Sigmoid colon (tissue), 6 donors: ENCODE measurements at regions not wholly inside any gene's neighbourhood (a gene's known extent, or its start where the extent isn't known, plus 50 kb on each side); places are given as distances from the start of the nearest gene placed in this dataset.
A peak's percentile ranks its signal among the peaks of the same experiment; 100 is the strongest.

Experiments used
- DNase-seq: peaks from one replicate; pipeline ENCODE4 v3.0.0-alpha.2; 2019
- H3K27ac ChIP-seq, 4 donors: fragments of 200-600 bp; sonication (generic); one replicate each; pipeline ENCODE4 v1.5.1; 2016 to 2019; ENCODE audit warnings: mild to moderate bottlenecking in 1 of 4
- H3K27me3 ChIP-seq, 3 donors: fragments of 200-600 bp; sonication (generic); one replicate each; pipeline ENCODE4 v1.5.1; 2019; ENCODE audit warnings: mild to moderate bottlenecking in 1 of 3
- H3K36me3 ChIP-seq, 4 donors: fragments of 200-600 bp; sonication (generic); one replicate each; pipeline ENCODE4 v1.5.1; 2016 to 2019
- H3K4me1 ChIP-seq, 4 donors: fragments of 200-600 bp; sonication (generic); one replicate each; pipeline ENCODE4 v1.5.1; 2017 to 2019
- H3K4me3 ChIP-seq, 4 donors: fragments of 200-600 bp; sonication (generic); one replicate each; pipeline ENCODE4 v1.5.1; 2017 to 2019; ENCODE audit warnings: mild to moderate bottlenecking in 2 of 4, moderate library complexity in 1 of 4
- H3K9me3 ChIP-seq, 4 donors: fragments of 200-600 bp in 3 of 4; sonication (generic) in 3 of 4; one replicate each; pipeline versions ENCODE4 v1.5.1 to v1.6.1; 2013 to 2019
- EP300 ChIP-seq, 4 donors: sonication (generic); formaldehyde crosslinking; IDR thresholded peaks; one replicate each; pipeline ENCODE4 v1.6.1; 2017; ENCODE audit warnings: antibody characterized with exemption in 4 of 4
- POLR2A ChIP-seq, 2 donors: fragments of 450-650 bp; IDR thresholded peaks; one replicate each; pipeline ENCODE4 v1.6.1; 2016; ENCODE audit warnings: antibody characterized with exemption in 2 of 2, mild to moderate bottlenecking in 2 of 2, moderate library complexity in 2 of 2
- POLR2AphosphoS5 ChIP-seq, 4 donors: sonication (generic); formaldehyde crosslinking; IDR thresholded peaks; one replicate each; pipeline ENCODE4 v1.6.1; 2017; ENCODE audit warnings: antibody characterized with exemption in 4 of 4
- WGBS, 2 donors: extraction: QIAGEN DNeasy Blood & Tissue Kit; methylation state at CpG; one replicate each; pipeline ENCODE4 v1.1.7; 2013; 5-methylcytosine and 5-hydroxymethylcytosine counted together
- intact Hi-C: fragments of 100-400 bp; cut with DNase I; formaldehyde crosslinking; loops from one replicate; pipeline ENCODE4 v1.15.1; 2023
- TF ChIP-seq, protein P1 (sequence below), 4 experiments: fragments of 450-650 bp in 3 of 4; fragments of 200-600 bp in 1 of 4; IDR thresholded peaks; one replicate each; pipeline ENCODE4 v1.5.1; 2016 to 2019; ENCODE audit warnings: antibody characterized with exemption in 4 of 4, mild to moderate bottlenecking in 3 of 4, moderate library complexity in 2 of 4
- donor health status: healthy with polysubstance abuse.
- donor health status: healthy.

DNA sequence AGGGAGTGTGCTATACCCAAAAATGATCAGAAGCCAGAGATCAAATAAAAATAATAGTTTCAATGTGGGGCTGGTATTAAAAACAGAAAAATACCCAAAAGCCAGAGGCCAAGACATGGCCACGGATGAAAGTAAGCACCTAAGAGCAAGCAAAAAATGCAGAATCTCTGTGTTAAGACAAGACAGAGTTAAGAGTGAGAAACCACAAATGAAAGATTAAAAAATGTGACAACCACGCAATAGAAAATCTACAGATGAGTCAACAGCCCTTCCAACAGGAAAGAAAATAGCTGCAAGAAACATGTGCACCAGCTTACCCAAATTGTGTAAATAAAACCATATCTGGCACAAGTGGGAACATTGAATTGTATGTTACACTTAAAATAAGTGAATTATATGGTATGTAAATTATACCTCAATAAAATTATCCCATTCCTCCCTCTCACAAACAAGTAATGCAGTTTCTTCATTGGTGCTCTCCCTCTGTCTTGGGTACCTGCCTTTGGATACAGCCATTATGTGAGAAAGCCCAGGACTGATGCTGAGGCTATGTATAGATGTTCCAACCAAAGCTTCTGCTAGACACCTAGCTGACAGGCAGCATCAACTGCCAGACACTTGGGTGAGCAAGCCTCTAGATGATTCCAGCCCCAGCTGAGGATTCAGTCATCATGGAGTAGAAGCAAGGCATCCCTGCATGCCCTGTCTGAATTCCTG is 55.3 kb upstream of the UFL1 start:
- no peak for TF ChIP-seq EP300 (IDR thresholded peaks at IDR 0.05)
- no peak for TF ChIP-seq POLR2A (IDR thresholded peaks at IDR 0.05)
- no peak for DNase-seq
- no peaks in the 10 kb centered on the region for H3K4me1 ChIP-seq
- intact Hi-C loops: no loop called here
- H3K4me3 ChIP-seq: no peak overlapping the region
- peaks cover 0 to 3% (median 0%) of the 10 kb centered on the region in 3 donors for H3K27me3 ChIP-seq
- no peaks in the 10 kb centered on the region for H3K36me3 ChIP-seq
- H3K9me3 ChIP-seq: no peaks in the 10 kb centered on the region
- 72 to 76% methylated on average over 2 of the region's 2 CpGs for WGBS, 2 donors
- H3K27ac ChIP-seq: no peak overlapping the region

DNA sequence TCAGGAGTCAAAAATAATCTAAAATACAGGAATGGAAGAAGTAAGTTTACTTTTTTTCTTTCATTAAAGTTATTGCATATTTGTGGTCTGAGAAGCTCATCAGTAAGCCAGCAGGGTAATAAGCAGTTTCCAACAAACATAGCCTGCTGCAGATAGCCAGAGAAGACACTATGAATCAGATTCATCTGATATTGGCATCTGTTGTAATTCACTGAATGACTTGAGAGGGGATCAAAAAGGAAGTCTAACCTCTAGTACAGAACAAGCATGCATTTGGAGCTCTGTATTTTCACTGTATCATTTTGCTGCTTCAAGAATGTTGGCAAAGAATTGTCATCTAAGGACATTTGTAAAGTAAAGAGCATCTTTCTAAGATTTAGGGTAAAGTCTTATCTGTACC is 53.8 kb upstream of the UFL1 start:
- Histone ChIP-seq H3K27ac (no peak overlapping the region), H3K36me3 (no peaks in the 10 kb centered on the region), H3K4me3 (no peak overlapping the region), H3K27me3 (peaks cover 0 to 3% (median 0%) of the 10 kb centered on the region in 3 donors), H3K4me1 (no peaks in the 10 kb centered on the region), H3K9me3 (no peaks in the 10 kb centered on the region)
- DNase-seq: no peak
- TF ChIP-seq POLR2AphosphoS5 (IDR thresholded peaks at IDR 0.05) (no peak), POLR2A (IDR thresholded peaks at IDR 0.05) (no peak), EP300 (IDR thresholded peaks at IDR 0.05) (no peak)
- TF ChIP-seq, protein P1, sequence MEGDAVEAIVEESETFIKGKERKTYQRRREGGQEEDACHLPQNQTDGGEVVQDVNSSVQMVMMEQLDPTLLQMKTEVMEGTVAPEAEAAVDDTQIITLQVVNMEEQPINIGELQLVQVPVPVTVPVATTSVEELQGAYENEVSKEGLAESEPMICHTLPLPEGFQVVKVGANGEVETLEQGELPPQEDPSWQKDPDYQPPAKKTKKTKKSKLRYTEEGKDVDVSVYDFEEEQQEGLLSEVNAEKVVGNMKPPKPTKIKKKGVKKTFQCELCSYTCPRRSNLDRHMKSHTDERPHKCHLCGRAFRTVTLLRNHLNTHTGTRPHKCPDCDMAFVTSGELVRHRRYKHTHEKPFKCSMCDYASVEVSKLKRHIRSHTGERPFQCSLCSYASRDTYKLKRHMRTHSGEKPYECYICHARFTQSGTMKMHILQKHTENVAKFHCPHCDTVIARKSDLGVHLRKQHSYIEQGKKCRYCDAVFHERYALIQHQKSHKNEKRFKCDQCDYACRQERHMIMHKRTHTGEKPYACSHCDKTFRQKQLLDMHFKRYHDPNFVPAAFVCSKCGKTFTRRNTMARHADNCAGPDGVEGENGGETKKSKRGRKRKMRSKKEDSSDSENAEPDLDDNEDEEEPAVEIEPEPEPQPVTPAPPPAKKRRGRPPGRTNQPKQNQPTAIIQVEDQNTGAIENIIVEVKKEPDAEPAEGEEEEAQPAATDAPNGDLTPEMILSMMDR (IDR thresholded peaks at IDR 0.05): no peak
- intact Hi-C loops: no loop called here

DNA sequence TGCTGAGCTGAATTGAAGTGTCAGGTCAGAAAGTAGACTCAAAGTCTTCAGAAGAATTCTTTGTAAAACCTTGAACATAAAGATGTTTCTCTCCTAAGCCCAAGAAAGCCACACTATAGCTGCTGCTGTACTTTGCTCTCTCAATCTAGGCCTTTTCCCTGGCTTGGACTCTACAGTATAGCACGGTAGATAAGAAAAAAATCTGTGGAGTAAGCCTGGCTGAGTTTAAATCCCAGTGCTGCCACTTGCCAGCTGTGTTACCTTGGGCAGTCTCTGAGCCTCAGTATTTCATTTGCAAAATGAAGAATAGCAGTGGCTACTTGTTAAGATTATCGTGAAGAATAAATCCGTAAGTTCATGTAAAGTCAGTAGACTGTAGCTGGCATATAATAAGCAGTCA is 53.3 kb upstream of the UFL1 start:
- H3K27ac ChIP-seq: no peak overlapping the region
- H3K27me3 ChIP-seq: peaks cover 0 to 3% (median 0%) of the 10 kb centered on the region in 3 donors
- WGBS, 2 donors: 21 to 64% methylated on average over 3 of the region's 3 CpGs
- H3K4me1 ChIP-seq: no peaks in the 10 kb centered on the region
- intact Hi-C loops: no loop called here
- no peak for DNase-seq
- TF ChIP-seq POLR2AphosphoS5 (IDR thresholded peaks at IDR 0.05): no peak
- TF ChIP-seq, protein P1 (IDR thresholded peaks at IDR 0.05): no peak
- no peaks in the 10 kb centered on the region for H3K9me3 ChIP-seq
- no peak overlapping the region for H3K4me3 ChIP-seq
- no peaks in the 10 kb centered on the region for H3K36me3 ChIP-seq

DNA sequence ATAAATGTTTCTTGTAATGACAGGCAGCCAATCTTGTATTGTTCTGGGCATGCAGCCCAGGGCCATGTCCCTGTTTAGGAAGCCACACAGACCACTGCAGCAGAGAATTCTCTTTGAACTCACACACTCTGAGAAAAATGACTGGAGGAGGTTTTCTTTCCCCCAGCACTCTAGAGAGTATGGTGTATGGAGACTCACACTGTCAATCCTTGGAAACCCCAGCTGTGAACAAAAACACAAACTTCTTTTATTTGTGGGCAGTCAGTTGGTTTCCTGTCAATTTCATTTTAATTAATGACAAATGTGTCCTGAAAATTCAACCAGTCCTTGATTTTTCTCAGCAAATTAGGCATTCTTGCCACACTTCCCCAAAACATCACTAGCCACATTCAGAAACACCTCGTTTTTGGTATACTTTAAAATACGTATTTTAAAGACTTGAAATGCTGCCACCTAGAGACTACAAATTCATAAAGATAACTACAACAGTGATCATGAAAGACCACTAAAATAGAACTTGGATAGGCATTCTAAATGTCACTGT is 52.9 kb upstream of the UFL1 start:
- 2 to 3% methylated on average over 2 of the region's 2 CpGs for WGBS, 2 donors
- no peak for DNase-seq
- H3K27ac ChIP-seq: no peak overlapping the region
- TF ChIP-seq, protein P1 (IDR thresholded peaks at IDR 0.05): peak in 1 of 4 experiments; percentile 23
- TF ChIP-seq POLR2AphosphoS5 (IDR thresholded peaks at IDR 0.05): no peak
- H3K27me3 ChIP-seq: peaks cover 0 to 3% (median 0%) of the 10 kb centered on the region in 3 donors
- H3K36me3 ChIP-seq: no peaks in the 10 kb centered on the region
- H3K4me3 ChIP-seq: no peak overlapping the region
- H3K4me1 ChIP-seq: no peaks in the 10 kb centered on the region
- intact Hi-C loops: no loop called here
- no peaks in the 10 kb centered on the region for H3K9me3 ChIP-seq

DNA sequence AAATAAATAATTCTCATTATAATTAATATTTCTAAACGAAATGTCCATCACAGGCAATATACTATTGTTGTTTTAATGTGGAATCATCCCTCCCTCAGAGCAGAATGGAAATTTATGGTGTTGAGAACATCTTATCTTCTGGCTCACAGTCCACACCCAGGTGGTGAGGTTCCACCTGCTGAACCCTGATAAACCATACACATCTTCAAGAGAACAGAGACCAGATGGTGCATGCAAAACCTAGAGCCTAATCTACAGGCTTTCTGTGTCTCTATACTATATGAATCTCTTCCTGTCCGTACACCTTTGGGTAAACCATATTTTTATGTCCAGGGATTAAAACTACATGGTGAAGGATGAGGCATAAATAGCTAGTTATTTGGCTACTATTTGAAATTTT is 52.3 kb upstream of the UFL1 start:
- intact Hi-C loops: no loop called here
- H3K4me1 ChIP-seq: no peaks in the 10 kb centered on the region
- no peak overlapping the region for H3K27ac ChIP-seq
- WGBS, 2 donors: 41 to 73% methylated on average over 2 of the region's 2 CpGs
- no peak for DNase-seq
- peaks cover 0 to 3% (median 0%) of the 10 kb centered on the region in 3 donors for H3K27me3 ChIP-seq
- TF ChIP-seq POLR2AphosphoS5 (IDR thresholded peaks at IDR 0.05) (no peak), EP300 (IDR thresholded peaks at IDR 0.05) (no peak), POLR2A (IDR thresholded peaks at IDR 0.05) (no peak)
- TF ChIP-seq, protein P1 (IDR thresholded peaks at IDR 0.05): no peak
- H3K9me3 ChIP-seq: no peaks in the 10 kb centered on the region
- no peak overlapping the region for H3K4me3 ChIP-seq
- H3K36me3 ChIP-seq: no peaks in the 10 kb centered on the region
